ENCODE measurements at regions not wholly inside any gene's neighbourhood (a gene's known extent, or its start where the extent isn't known, plus 50 kb on each side); places are given as distances from the start of the nearest gene placed in this dataset.

GRCh38 chr17:71252436-71252835 is 868.4 kb upstream of the SOX9 start:
- FAIRE-seq (no peak), DNase-seq (ENCODE audit: insufficient read length) (no peak)
- TF ChIP-seq POLR2AphosphoS5 (IDR thresholded peaks at IDR 0.05; ENCODE audit: low read depth, low read length) (no peak), POLR2A (IDR thresholded peaks at IDR 0.05; ENCODE audit: low read depth, low read length) (no peak), TAF1 (IDR thresholded peaks at IDR 0.05; ENCODE audit: borderline replicate concordance, low read depth, low read length) (no peak)

GRCh38 chr17:71257096-71257495 is 863.7 kb upstream of the SOX9 start:
- DNase-seq (ENCODE audit: insufficient read length), result no peak
- no peak for TF ChIP-seq POLR2A (IDR thresholded peaks at IDR 0.05; ENCODE audit: low read depth, low read length)
- no peak for TF ChIP-seq POLR2AphosphoS5 (IDR thresholded peaks at IDR 0.05; ENCODE audit: low read depth, low read length)
- no peak for TF ChIP-seq TAF1 (IDR thresholded peaks at IDR 0.05; ENCODE audit: borderline replicate concordance, low read depth, low read length)
- no peak for FAIRE-seq

- TF ChIP-seq POLR2A (IDR thresholded peaks at IDR 0.05; ENCODE audit: low read depth, low read length) (no peak), POLR2AphosphoS5 (IDR thresholded peaks at IDR 0.05; ENCODE audit: low read depth, low read length) (no peak), TAF1 (IDR thresholded peaks at IDR 0.05; ENCODE audit: borderline replicate concordance, low read depth, low read length) (no peak)
- no peak for FAIRE-seq
- no peak for DNase-seq (ENCODE audit: insufficient read length)
These were observed 860.4 kb upstream of the SOX9 start for GRCh38 chr17:71260366-71260940.

- TF ChIP-seq POLR2AphosphoS5 (IDR thresholded peaks at IDR 0.05; ENCODE audit: low read depth, low read length) (no peak), TAF1 (IDR thresholded peaks at IDR 0.05; ENCODE audit: borderline replicate concordance, low read depth, low read length) (no peak), POLR2A (IDR thresholded peaks at IDR 0.05; ENCODE audit: low read depth, low read length) (no peak)
These were observed 858.2 kb upstream of the SOX9 start for GRCh38 chr17:71262586-71262985.

GRCh38 chr17:71267668-71268067 is 853.2 kb upstream of the SOX9 start:
- TF ChIP-seq POLR2A (IDR thresholded peaks at IDR 0.05; ENCODE audit: low read depth, low read length) (no peak), POLR2AphosphoS5 (IDR thresholded peaks at IDR 0.05; ENCODE audit: low read depth, low read length) (no peak), TAF1 (IDR thresholded peaks at IDR 0.05; ENCODE audit: borderline replicate concordance, low read depth, low read length) (no peak)
- no peak for FAIRE-seq
- no peak for DNase-seq (ENCODE audit: insufficient read length)

More at GRCh38 chr17:71262586-71262985, 858.2 kb upstream of the SOX9 start:
- DNase-seq (ENCODE audit: insufficient read length) (no peak), FAIRE-seq (no peak)

- FAIRE-seq (no peak), DNase-seq (ENCODE audit: insufficient read length) (no peak)
- TF ChIP-seq TAF1 (IDR thresholded peaks at IDR 0.05; ENCODE audit: borderline replicate concordance, low read depth, low read length) (no peak), POLR2AphosphoS5 (IDR thresholded peaks at IDR 0.05; ENCODE audit: low read depth, low read length) (no peak), POLR2A (IDR thresholded peaks at IDR 0.05; ENCODE audit: low read depth, low read length) (no peak)
These were observed 851.6 kb upstream of the SOX9 start for GRCh38 chr17:71269201-71269600.

- FAIRE-seq (no peak), DNase-seq (ENCODE audit: insufficient read length) (no peak)
- no peak for TF ChIP-seq POLR2AphosphoS5 (IDR thresholded peaks at IDR 0.05; ENCODE audit: low read depth, low read length)
- no peak for TF ChIP-seq POLR2A (IDR thresholded peaks at IDR 0.05; ENCODE audit: low read depth, low read length)
- TF ChIP-seq TAF1 (IDR thresholded peaks at IDR 0.05; ENCODE audit: borderline replicate concordance, low read depth, low read length), result no peak
These were observed 847.4 kb upstream of the SOX9 start for GRCh38 chr17:71273441-71273840.

- TF ChIP-seq POLR2AphosphoS5 (IDR thresholded peaks at IDR 0.05; ENCODE audit: low read depth, low read length), result no peak
- TF ChIP-seq POLR2A (IDR thresholded peaks at IDR 0.05; ENCODE audit: low read depth, low read length), result no peak
- TF ChIP-seq TAF1 (IDR thresholded peaks at IDR 0.05; ENCODE audit: borderline replicate concordance, low read depth, low read length), result no peak
- no peak for FAIRE-seq
- no peak for DNase-seq (ENCODE audit: insufficient read length)
These were observed 844.7 kb upstream of the SOX9 start for GRCh38 chr17:71276079-71276478.

- DNase-seq (ENCODE audit: insufficient read length) (no peak), FAIRE-seq (no peak)
- no peak for TF ChIP-seq POLR2AphosphoS5 (IDR thresholded peaks at IDR 0.05; ENCODE audit: low read depth, low read length)
- TF ChIP-seq POLR2A (IDR thresholded peaks at IDR 0.05; ENCODE audit: low read depth, low read length), result no peak
- no peak for TF ChIP-seq TAF1 (IDR thresholded peaks at IDR 0.05; ENCODE audit: borderline replicate concordance, low read depth, low read length)
These were observed 837.3 kb upstream of the SOX9 start for GRCh38 chr17:71283486-71283885.

- FAIRE-seq (no peak), DNase-seq (ENCODE audit: insufficient read length) (no peak)
- no peak for TF ChIP-seq POLR2A (IDR thresholded peaks at IDR 0.05; ENCODE audit: low read depth, low read length)
- no peak for TF ChIP-seq POLR2AphosphoS5 (IDR thresholded peaks at IDR 0.05; ENCODE audit: low read depth, low read length)
- TF ChIP-seq TAF1 (IDR thresholded peaks at IDR 0.05; ENCODE audit: borderline replicate concordance, low read depth, low read length), result no peak
These were observed 836.6 kb upstream of the SOX9 start for GRCh38 chr17:71284032-71284755.

GRCh38 chr17:71286625-71287024 is 834.2 kb upstream of the SOX9 start:
- FAIRE-seq (no peak), DNase-seq (ENCODE audit: insufficient read length) (no peak)
- TF ChIP-seq POLR2A (IDR thresholded peaks at IDR 0.05; ENCODE audit: low read depth, low read length), result no peak
- TF ChIP-seq TAF1 (IDR thresholded peaks at IDR 0.05; ENCODE audit: borderline replicate concordance, low read depth, low read length), result no peak
- TF ChIP-seq POLR2AphosphoS5 (IDR thresholded peaks at IDR 0.05; ENCODE audit: low read depth, low read length), result no peak
